Ramos (cell line): ENCODE measurements at regions not wholly inside any gene's neighbourhood (a gene's known extent, or its start where the extent isn't known, plus 50 kb on each side); places are given as distances from the start of the nearest gene placed in this dataset.
"Not testable (repeated sequence)": the region's sequence is repeated elsewhere in the genome, so short reads cannot be mapped to it uniquely, and the experiment has no call there.

Source experiments
- in situ Hi-C: fragments of 300-500 bp; cut with MboI; formaldehyde crosslinking; loops from one replicate; pipeline ENCODE4 v1.14.3; 2022; ENCODE audit warnings: low sequenced_read_pairs; ENCODE audit not compliant: unreplicated experiment

- in situ Hi-C loops, result no loop called here
These were observed 444.2 kb downstream of the SQOR start for GRCh38 chr15:46079046-46079445.

DNA sequence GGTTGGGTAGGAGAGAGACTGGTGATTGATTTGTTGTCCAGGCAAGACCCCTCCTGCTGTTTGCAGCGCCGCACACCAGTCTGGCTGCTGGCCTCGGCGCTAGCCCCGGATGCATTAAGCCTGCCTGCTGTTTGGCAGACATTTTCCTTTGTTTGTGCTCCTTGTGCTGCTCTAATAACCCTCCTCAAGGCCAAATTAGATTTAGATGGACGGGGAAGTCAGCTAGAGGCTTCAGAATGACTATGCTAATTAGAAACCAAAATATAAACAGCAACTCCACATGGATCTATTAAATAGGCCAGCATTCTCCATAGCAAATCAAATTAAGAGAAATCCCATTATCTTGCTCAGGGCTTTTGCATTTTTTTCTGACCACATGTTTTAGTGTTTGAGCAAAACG lies 445.2 kb downstream of the SQOR start:
- in situ Hi-C loops, result no loop called here

DNA sequence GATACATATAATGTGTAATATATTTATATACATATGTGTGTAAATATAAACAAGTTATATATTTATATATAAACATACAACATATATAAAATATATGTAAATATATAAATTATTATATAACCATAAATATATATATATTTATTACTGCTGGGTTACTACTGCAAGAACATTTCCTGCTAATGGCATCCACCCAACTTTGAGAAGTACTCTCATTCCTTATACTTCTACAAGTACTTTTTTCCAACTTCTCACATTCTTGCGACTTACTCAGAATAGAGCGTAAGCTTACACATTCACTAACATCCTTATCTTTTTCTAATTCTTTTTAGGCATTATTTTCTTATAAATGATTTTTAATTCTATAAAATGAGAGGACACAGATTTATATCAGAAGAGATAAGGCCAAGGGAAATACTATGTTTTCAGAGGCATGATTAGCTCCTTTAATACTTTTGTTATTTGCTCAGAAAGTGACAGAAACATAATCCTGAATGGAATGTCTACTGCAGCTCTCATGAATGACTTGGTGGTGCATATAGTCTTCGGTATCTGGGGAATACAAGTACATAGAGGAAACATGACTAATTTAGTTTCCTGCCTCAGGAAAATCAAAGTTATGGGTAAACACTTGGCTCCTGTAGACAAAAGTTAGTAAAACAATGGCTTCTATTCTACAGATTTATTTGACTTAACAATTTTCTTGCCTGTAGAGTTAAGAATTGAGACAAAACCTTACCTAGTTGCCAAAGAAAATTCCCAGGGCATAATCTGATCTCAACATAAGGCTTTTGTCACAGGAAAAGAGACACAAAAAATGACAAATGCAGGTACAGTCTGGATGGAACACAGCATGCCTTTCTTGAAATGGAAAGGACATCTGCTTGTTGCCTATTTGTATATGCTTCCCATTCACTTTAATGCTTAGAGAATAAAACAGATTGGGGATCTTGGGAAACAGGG lies 453.9 kb downstream of the SQOR start:
- in situ Hi-C loops, result no loop called here

DNA sequence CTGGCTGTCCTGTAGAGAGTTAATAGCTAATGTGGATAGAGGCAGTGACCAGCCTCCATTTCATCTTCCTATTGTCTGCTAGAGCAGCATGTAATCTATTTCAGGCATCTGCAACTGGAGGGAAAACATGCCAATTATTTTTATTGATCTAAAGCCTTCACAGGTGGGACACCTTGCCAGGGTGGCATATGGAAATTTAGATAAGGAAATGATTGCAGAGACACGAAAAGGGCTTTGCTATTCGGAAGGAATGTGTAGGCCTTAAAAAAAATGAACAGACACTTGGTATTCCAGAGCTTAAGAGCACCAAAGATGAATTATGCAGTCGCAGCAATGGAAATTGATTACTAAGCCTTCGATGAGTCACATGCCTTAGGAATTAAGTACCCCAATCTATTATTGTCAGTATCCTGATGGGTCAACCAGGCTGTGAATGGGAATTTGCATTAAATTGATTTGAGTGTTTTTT lies 454.7 kb downstream of the SQOR start:
- in situ Hi-C loops, result no loop called here

GRCh38 chr15:46091860-46092450 lies 457.1 kb downstream of the SQOR start:
- in situ Hi-C loops, result no loop called here

DNA sequence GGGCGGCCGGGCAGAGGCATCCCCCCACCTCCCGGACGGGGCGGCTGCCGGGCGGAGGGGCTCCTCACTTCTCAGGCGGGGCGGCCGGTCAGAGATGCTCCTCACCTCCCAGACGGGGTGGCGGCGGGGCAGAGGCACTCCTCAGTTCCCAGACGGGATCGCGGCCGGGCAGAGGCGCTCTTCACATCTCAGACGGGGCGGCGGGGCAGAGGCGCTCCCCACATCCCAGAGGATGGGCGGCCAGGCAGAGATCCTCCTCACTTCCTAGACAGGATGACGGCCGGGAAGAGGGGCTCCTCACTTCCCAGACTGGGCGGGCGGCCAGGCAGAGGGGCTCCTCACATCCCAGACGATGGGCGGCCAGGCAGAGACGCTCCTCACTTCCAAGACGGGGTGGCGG lies 463.2 kb downstream of the SQOR start:
- in situ Hi-C loops, result not testable (repeated sequence)

GRCh38 chr15:46110755-46111154 lies 475.9 kb downstream of the SQOR start:
- in situ Hi-C loops, result no loop called here

- in situ Hi-C loops, result no loop called here
These were observed 476.9 kb downstream of the SQOR start for GRCh38 chr15:46111730-46112129.

DNA sequence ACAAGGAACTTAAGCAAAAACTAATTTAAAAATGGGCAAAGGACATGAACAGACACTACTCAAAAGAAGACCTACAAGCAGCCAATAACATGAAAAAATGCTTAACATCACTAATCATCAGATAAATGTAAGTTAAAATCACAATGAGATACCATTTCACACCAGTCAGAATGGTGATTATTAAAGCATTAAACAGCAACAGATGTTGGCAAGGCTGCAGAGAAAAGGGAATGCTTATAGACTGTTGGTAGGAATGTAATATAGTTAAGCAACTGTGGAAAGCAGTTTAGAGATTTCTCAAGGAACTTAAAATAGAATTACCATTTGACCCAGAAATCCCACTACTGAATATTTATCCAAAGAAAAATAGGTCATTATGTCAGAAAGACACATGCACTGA lies 482.2 kb downstream of the SQOR start:
- in situ Hi-C loops, result no loop called here

- in situ Hi-C loops, result no loop called here
These were observed 485.9 kb downstream of the SQOR start for GRCh38 chr15:46120713-46121112.

DNA sequence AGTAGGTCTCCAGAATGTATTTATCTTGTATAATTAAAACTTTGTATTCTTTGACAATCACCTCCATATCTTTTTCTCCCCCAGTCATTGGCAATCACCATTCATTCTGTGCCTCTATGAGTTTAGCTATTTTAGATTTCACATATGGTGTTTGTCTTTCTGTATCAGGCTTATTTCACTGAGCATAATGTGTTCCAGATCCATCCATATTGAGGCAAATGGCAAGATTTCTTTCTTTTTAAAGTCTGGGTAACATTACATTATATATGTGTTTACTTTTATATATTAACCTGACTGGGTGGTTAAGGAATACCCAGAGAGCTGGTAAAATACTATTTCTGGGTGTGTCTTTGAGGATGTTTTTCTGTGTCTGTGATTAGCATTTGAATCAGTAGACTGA lies 486.6 kb downstream of the SQOR start:
- in situ Hi-C loops, result no loop called here

GRCh38 chr15:46126581-46126980 lies 491.8 kb downstream of the SQOR start:
- in situ Hi-C loops, result no loop called here

DNA sequence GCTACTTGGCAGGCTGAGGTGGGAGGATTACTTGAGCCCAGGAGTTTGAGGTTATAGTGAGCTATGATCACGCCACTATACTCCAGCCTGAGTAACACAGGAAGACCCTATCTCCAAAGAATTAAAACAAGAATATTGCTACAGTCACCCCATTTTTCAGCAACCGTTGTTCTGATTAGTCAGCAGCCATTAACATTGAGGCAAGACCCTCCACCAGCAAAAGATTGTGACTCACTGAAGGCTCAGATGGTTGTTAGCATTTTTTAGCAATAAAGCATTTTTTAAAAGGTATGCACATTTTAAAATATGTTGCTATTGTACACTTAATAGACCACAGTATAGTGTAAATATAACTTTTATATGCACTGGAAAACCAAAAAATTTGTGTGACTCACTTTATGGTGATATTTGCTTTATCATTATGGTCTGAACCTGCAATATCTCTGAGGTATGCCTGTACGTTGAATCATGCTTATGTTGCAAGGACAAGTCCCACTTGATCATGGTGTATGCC lies 492.6 kb downstream of the SQOR start:
- in situ Hi-C loops, result no loop called here

GRCh38 chr15:46129145-46129544 lies 494.3 kb downstream of the SQOR start:
- in situ Hi-C loops, result no loop called here

- in situ Hi-C loops, result no loop called here
These were observed 497.0 kb downstream of the SQOR start for GRCh38 chr15:46131876-46132275.

GRCh38 chr15:46137443-46137842 lies 502.6 kb downstream of the SQOR start:
- in situ Hi-C loops, result no loop called here

GRCh38 chr15:46146002-46146401 lies 511.2 kb downstream of the SQOR start:
- in situ Hi-C loops, result no loop called here

DNA sequence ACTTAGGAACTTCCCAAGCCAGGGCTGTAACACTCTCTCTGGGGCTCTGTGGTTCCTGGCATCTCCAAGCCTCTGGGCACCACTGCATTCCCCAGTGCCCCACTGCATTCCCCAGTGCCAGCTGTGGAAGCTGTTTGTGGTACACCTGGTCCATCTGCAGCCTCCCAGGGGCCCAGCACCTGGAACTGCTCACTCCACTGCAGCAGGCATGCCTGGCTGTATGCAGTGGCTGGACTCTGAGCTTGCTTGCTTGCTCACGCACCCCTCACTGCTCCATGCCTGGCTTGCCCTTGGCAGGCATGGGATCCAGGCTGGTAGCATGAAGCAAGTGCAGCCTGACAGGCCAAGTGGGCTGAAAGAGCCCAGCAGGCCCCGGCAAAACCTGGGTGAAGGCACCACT lies 512.1 kb downstream of the SQOR start:
- in situ Hi-C loops, result no loop called here

DNA sequence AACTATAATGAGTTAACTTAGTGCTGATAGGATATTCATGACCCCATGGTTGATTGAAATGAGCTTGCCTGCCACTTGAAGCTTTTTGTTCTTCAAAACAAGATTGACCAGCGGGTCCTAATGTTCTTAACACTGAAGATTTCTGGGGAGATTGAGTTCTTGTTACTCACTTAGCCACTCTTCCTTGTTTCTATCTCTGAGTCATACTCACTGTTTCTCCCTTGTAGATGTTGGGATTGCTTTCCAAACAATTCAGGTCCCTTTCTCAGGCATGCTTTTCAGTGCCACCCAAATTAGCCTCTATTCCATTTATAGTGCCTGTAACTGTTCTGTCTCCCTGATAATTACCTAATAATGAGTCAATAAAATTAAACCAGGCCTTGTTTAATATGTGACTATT lies 517.0 kb downstream of the SQOR start:
- in situ Hi-C loops, result no loop called here

GRCh38 chr15:46166750-46167149 lies 531.9 kb downstream of the SQOR start:
- in situ Hi-C loops, result no loop called here

GRCh38 chr15:46170326-46170725 lies 535.5 kb downstream of the SQOR start:
- in situ Hi-C loops, result no loop called here
